ENCODE measurements at regions not wholly inside any gene's neighbourhood (a gene's known extent, or its start where the extent isn't known, plus 50 kb on each side); places are given as distances from the start of the nearest gene placed in this dataset.

- intact Hi-C loops (cut with DNase I): no loop called here
- no peak for FAIRE-seq
- Histone ChIP-seq H3K9me3 (ENCODE audit: control insufficient read depth in 2 of 3, insufficient read depth in 1 of 3, low read length in 3 of 3) (no peaks in the 10 kb centered on the region), H3K27me3 (ENCODE audit: control insufficient read depth, insufficient read depth, low read length) (no peaks in the 10 kb centered on the region), H3K36me3 (ENCODE audit: control insufficient read depth in 2 of 3, insufficient read depth in 3 of 3, low read length in 3 of 3) (no peaks in the 10 kb centered on the region), H3K9ac (ENCODE audit: low read length in 3 of 3) (no peak overlapping the region), H3K4me1 (ENCODE audit: control insufficient read depth in 2 of 3, insufficient read depth in 2 of 3, low read depth in 1 of 3, low read length in 3 of 3) (no peaks in the 10 kb centered on the region), H3K4me3 (ENCODE audit: low read length in 3 of 3) (no peak overlapping the region), H3K27ac (ENCODE audit: low read depth in 2 of 2, low read length in 2 of 2) (no peak overlapping the region)
- no peak for TF ChIP-seq CTCF (IDR thresholded peaks at IDR 0.05; ENCODE audit: borderline replicate concordance, extremely low read depth, insufficient read depth)
- no peak for DNase-seq
These were observed 1040.5 kb upstream of the ACVR2A start for GRCh38 chr2:146804288-146804687.

GRCh38 chr2:146801886-146802285 lies 1042.9 kb upstream of the ACVR2A start:
- intact Hi-C loops (cut with DNase I): no loop called here
- FAIRE-seq: no peak
- TF ChIP-seq CTCF (IDR thresholded peaks at IDR 0.05; ENCODE audit: borderline replicate concordance, extremely low read depth, insufficient read depth): no peak

GRCh38 chr2:146786396-146786795 lies 1058.4 kb upstream of the ACVR2A start:
- H3K4me3 ChIP-seq (ENCODE audit: low read length in 3 of 3): no peak overlapping the region
- FAIRE-seq (no peak), DNase-seq (no peak)
- H3K36me3 ChIP-seq (ENCODE audit: control insufficient read depth in 2 of 3, insufficient read depth in 3 of 3, low read length in 3 of 3): no peaks in the 10 kb centered on the region
- intact Hi-C loops (cut with DNase I): no loop called here
- H3K27ac ChIP-seq (ENCODE audit: low read depth in 2 of 2, low read length in 2 of 2): no peak overlapping the region
- no peak for TF ChIP-seq CTCF (IDR thresholded peaks at IDR 0.05; ENCODE audit: borderline replicate concordance, extremely low read depth, insufficient read depth)
- H3K9ac ChIP-seq (ENCODE audit: low read length in 3 of 3): no peak overlapping the region
- H3K4me1 ChIP-seq (ENCODE audit: control insufficient read depth in 2 of 3, insufficient read depth in 2 of 3, low read depth in 1 of 3, low read length in 3 of 3): no peaks in the 10 kb centered on the region
- H3K27me3 ChIP-seq (ENCODE audit: control insufficient read depth, insufficient read depth, low read length): no peaks in the 10 kb centered on the region
- no peaks in the 10 kb centered on the region for H3K9me3 ChIP-seq (ENCODE audit: control insufficient read depth in 2 of 3, insufficient read depth in 1 of 3, low read length in 3 of 3)

More at GRCh38 chr2:146801886-146802285, 1042.9 kb upstream of the ACVR2A start:
- H3K4me3 ChIP-seq (ENCODE audit: low read length in 3 of 3): no peak overlapping the region
- no peak overlapping the region for H3K9ac ChIP-seq (ENCODE audit: low read length in 3 of 3)
- no peaks in the 10 kb centered on the region for H3K9me3 ChIP-seq (ENCODE audit: control insufficient read depth in 2 of 3, insufficient read depth in 1 of 3, low read length in 3 of 3)
- H3K4me1 ChIP-seq (ENCODE audit: control insufficient read depth in 2 of 3, insufficient read depth in 2 of 3, low read depth in 1 of 3, low read length in 3 of 3): no peaks in the 10 kb centered on the region
- H3K36me3 ChIP-seq (ENCODE audit: control insufficient read depth in 2 of 3, insufficient read depth in 3 of 3, low read length in 3 of 3): no peaks in the 10 kb centered on the region
- H3K27me3 ChIP-seq (ENCODE audit: control insufficient read depth, insufficient read depth, low read length): no peaks in the 10 kb centered on the region
- no peak overlapping the region for H3K27ac ChIP-seq (ENCODE audit: low read depth in 2 of 2, low read length in 2 of 2)
- DNase-seq: no peak

GRCh38 chr2:146785101-146785500 lies 1059.7 kb upstream of the ACVR2A start:
- Histone ChIP-seq H3K9ac (ENCODE audit: low read length in 3 of 3) (no peak overlapping the region), H3K27me3 (ENCODE audit: control insufficient read depth, insufficient read depth, low read length) (no peaks in the 10 kb centered on the region), H3K9me3 (ENCODE audit: control insufficient read depth in 2 of 3, insufficient read depth in 1 of 3, low read length in 3 of 3) (no peaks in the 10 kb centered on the region), H3K4me3 (ENCODE audit: low read length in 3 of 3) (no peak overlapping the region), H3K4me1 (ENCODE audit: control insufficient read depth in 2 of 3, insufficient read depth in 2 of 3, low read depth in 1 of 3, low read length in 3 of 3) (no peaks in the 10 kb centered on the region), H3K36me3 (ENCODE audit: control insufficient read depth in 2 of 3, insufficient read depth in 3 of 3, low read length in 3 of 3) (no peaks in the 10 kb centered on the region), H3K27ac (ENCODE audit: low read depth in 2 of 2, low read length in 2 of 2) (no peak overlapping the region)
- FAIRE-seq: no peak
- intact Hi-C loops (cut with DNase I): no loop called here
- no peak for TF ChIP-seq CTCF (IDR thresholded peaks at IDR 0.05; ENCODE audit: borderline replicate concordance, extremely low read depth, insufficient read depth)
- DNase-seq: no peak

All from kidney (tissue), 13 donors.